BE2C (cell line): ENCODE measurements at regions not wholly inside any gene's neighbourhood (a gene's known extent, or its start where the extent isn't known, plus 50 kb on each side); places are given as distances from the start of the nearest gene placed in this dataset.
"Not testable (repeated sequence)": the region's sequence is repeated elsewhere in the genome, so short reads cannot be mapped to it uniquely, and the experiment has no call there.

ENCODE experiments used
- DNase-seq: peaks from one replicate; pipeline ENCODE4 v3.0.0-alpha.2; 2020
- H3K27me3 ChIP-seq: fragments of 250-450 bp; sonication (Bioruptor Pico); 2 replicates; pipeline ENCODE4 v1.5.1; 2020; ENCODE audit warnings: mild to moderate bottlenecking
- H3K36me3 ChIP-seq: fragments of 250-450 bp; sonication (Bioruptor Pico); 2 replicates; pipeline ENCODE4 v1.5.1; 2020; ENCODE audit warnings: mild to moderate bottlenecking
- H3K4me1 ChIP-seq: fragments of 250-450 bp; sonication (Bioruptor Pico); 2 replicates; pipeline ENCODE4 v1.5.1; 2020
- H3K4me3 ChIP-seq: 2 replicates; pipeline ENCODE4 v1.5.1; 2011; ENCODE audit warnings: low read depth, low read length
- H3K9me3 ChIP-seq: fragments of 250-450 bp; sonication (Bioruptor Pico); 2 replicates; pipeline ENCODE4 v1.5.1; 2020
- TF ChIP-seq, protein P1 (sequence below): IDR thresholded peaks from 2 replicates; pipeline ENCODE4 v1.5.1; 2012; ENCODE audit warnings: mild to moderate bottlenecking, low read depth, low read length

DNA sequence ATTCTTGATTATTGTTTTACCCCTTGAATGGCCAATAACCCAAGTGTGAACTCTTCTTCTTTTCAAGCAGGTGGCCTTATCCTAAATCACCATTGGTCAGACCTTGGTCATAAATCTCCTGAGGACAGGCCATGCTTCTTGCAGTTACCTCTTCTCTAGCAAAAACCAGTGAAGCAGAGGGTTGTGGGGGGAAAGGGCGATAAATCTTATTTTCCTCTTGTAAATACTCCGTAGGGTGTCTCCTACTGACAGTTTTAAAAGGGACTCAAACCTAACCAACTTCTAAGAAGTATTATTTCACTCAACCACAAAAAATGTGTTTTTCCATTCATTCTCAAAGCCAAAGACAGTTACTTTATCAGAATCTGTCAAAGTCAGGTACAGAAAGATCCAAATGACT lies 168.1 kb upstream of the RMP24 start:
- TF ChIP-seq, protein P1, sequence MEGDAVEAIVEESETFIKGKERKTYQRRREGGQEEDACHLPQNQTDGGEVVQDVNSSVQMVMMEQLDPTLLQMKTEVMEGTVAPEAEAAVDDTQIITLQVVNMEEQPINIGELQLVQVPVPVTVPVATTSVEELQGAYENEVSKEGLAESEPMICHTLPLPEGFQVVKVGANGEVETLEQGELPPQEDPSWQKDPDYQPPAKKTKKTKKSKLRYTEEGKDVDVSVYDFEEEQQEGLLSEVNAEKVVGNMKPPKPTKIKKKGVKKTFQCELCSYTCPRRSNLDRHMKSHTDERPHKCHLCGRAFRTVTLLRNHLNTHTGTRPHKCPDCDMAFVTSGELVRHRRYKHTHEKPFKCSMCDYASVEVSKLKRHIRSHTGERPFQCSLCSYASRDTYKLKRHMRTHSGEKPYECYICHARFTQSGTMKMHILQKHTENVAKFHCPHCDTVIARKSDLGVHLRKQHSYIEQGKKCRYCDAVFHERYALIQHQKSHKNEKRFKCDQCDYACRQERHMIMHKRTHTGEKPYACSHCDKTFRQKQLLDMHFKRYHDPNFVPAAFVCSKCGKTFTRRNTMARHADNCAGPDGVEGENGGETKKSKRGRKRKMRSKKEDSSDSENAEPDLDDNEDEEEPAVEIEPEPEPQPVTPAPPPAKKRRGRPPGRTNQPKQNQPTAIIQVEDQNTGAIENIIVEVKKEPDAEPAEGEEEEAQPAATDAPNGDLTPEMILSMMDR = no peak
- Histone ChIP-seq H3K36me3 (no peaks in the 10 kb centered on the region), H3K9me3 (no peaks in the 10 kb centered on the region), H3K4me3 (no peak overlapping the region), H3K4me1 (no peaks in the 10 kb centered on the region), H3K27me3 (no peaks in the 10 kb centered on the region)
- DNase-seq = no peak

DNA sequence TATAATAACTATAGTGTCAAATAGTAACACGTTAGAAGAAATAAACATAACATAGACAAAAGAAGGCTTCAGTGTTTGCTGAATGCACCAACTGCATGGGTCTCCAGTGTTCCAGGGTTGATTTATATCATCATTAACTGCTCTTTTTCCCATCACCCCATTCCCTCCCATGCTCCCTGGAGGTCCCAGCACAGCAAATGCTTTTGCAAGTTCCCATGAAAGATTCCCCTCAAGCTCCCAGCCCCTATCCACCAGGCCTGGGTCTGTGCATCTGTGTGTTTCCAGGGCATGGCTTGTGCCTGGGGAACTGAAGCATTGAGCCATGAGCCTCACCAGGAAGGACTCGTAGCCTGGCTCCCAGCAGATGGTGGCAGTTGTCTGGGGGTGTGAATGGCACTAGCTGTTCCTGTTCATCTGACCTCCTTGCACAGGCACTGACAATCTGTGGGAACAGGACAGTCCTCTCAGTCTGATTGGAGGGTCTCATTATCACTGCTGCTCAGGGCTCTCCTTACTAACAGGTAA lies 164.6 kb upstream of the RMP24 start:
- DNase-seq = no peak
- H3K4me1 ChIP-seq = no peaks in the 10 kb centered on the region
- H3K27me3 ChIP-seq = no peaks in the 10 kb centered on the region

DNA sequence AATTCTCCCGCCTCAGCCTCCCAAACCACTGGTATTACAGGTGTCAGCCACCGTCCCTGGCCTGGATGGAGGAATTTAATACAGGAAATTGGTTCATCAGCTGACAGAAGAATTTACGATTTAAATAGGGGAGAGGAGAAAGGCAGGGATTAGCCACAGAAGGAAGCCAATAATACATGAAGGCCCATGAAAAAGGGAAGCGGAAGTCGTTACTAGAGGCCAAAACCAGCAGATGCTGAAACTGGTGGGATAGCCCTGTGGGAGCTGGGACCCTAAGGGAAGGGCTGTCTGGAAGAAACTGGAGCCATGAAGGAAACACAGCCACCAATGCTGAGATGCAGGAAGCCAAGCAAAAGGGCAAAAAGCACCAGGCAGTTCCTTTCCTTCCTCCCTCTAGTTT lies 163.7 kb upstream of the RMP24 start:
- no peak overlapping the region for H3K4me3 ChIP-seq
- H3K9me3 ChIP-seq = no peaks in the 10 kb centered on the region
- TF ChIP-seq, protein P1 = no peak
- H3K36me3 ChIP-seq = no peaks in the 10 kb centered on the region
- no peaks in the 10 kb centered on the region for H3K27me3 ChIP-seq
- DNase-seq = no peak
- no peaks in the 10 kb centered on the region for H3K4me1 ChIP-seq

More for the DNA sequence above, 164.6 kb upstream of the RMP24 start:
- H3K36me3 ChIP-seq = no peaks in the 10 kb centered on the region
- H3K9me3 ChIP-seq = no peaks in the 10 kb centered on the region
- no peak overlapping the region for H3K4me3 ChIP-seq
- TF ChIP-seq, protein P1 = no peak

DNA sequence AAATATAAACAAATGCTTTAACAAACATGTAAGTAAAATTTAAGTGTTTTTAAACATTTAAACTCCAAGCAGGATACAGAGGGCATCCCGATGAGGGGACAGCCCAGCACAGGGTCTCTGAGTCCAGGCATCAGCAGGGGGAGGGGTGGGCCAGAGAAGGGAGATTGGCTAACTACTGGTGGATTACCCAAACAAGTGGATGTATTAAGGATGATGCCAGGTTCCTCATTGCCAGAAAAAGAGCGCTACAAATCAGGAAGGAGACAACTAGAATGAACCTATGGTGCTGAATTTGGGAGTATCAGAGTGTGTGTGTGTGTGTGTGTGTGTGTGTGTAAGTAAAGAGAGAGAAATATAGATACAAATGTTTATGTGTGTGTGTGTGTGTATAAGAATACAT lies 162.0 kb upstream of the RMP24 start:
- Histone ChIP-seq H3K36me3 (no peaks in the 10 kb centered on the region), H3K4me3 (no peak overlapping the region), H3K27me3 (no peaks in the 10 kb centered on the region), H3K9me3 (no peaks in the 10 kb centered on the region), H3K4me1 (no peaks in the 10 kb centered on the region)
- DNase-seq = no peak
- TF ChIP-seq, protein P1 = no peak

DNA sequence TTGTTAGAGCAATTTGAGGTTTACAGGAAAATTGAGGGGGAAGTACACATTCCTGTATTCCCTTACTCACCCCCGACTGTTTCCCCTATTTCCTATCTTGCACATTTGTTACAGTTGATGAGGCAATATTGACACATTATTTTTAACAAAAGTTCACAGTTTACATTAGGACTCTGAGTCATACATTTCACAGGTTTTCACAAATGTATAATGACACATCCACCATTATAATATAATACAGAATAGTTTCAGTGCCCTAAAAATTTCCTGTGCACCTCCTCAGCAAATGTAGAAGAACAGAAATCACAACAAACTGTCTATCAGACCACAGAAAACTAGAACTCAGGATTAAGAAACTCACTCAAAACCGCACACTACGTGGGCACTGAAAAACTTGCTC lies 160.6 kb upstream of the RMP24 start:
- Histone ChIP-seq H3K36me3 (no peaks in the 10 kb centered on the region), H3K27me3 (no peaks in the 10 kb centered on the region), H3K4me3 (no peak overlapping the region), H3K4me1 (no peaks in the 10 kb centered on the region), H3K9me3 (no peaks in the 10 kb centered on the region)
- TF ChIP-seq, protein P1 = no peak
- DNase-seq = no peak

DNA sequence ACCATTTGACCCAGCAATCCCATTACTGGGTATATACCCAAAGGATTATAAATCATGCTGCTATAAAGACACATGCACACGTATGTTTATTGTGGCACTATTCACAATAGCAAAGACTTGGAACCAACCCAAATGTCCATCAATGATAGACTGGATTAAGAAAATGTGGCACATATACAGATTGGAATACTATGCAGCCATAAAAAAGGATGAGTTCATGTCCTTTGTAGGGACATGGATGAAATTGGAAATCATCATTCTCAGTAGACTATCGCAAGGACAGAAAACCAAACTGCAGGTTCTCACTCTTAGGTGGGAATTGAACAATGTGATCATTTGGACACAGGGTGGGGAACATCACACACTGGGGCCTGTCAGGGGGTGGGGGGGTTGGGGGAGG lies 157.5 kb upstream of the RMP24 start:
- H3K36me3 ChIP-seq, H3K9me3 ChIP-seq, DNase-seq, H3K4me3 ChIP-seq, H3K4me1 ChIP-seq, H3K27me3 ChIP-seq: not testable (repeated sequence)

DNA sequence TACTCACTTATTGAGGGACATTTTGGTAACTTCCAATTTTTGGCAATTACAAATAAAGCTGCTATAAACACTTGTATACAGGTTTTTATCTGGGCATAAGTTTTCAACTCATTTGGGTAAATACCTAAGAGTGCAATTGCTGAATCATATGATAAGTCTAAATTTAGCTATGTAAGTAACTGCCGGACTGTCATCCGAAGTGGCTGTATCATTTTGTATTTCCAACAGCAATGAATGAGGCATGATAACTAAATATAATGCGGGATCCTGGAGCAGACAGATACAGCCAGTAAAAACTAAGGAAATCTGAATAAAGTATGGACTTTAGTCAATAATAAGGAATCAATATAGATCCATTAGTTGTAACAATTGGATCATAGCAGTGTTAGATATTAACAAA lies 156.5 kb upstream of the RMP24 start:
- no peaks in the 10 kb centered on the region for H3K9me3 ChIP-seq
- no peak for DNase-seq
- no peak overlapping the region for H3K4me3 ChIP-seq
- H3K27me3 ChIP-seq = no peaks in the 10 kb centered on the region
- no peaks in the 10 kb centered on the region for H3K4me1 ChIP-seq
- TF ChIP-seq, protein P1 = no peak
- H3K36me3 ChIP-seq = no peaks in the 10 kb centered on the region
